CD4-positive, alpha-beta T cell treated with Interferon gamma for 1 hour (primary cell): ENCODE measurements at regions not wholly inside any gene's neighbourhood (a gene's known extent, or its start where the extent isn't known, plus 50 kb on each side); places are given as distances from the start of the nearest gene placed in this dataset.
"Not testable (repeated sequence)": the region's sequence is repeated elsewhere in the genome, so short reads cannot be mapped to it uniquely, and the experiment has no call there.

Experiments
- DNase-seq: peaks from one replicate; pipeline ENCODE4 v3.0.0-alpha.2; 2020

DNA sequence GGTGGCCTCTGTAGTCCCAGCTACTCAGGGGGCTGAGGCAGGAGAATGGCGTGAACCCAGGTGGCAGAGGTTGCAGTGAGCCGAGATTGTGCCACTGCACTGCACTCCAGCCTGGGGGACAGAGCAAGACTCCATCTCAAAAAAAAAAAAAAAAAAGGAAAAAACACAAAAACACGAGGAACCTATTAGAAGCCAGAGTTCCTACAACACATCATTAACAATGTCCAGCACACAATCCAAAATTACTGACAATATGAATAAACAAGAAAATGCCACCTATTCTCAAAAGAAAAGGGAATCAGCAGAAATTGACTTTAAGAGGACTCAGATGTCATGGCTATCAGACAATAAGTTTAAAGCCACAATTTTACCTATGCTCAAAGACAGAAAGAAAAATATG, 57.3 kb upstream of the HS3ST3A1 start:
- not testable (repeated sequence) for DNase-seq

DNA sequence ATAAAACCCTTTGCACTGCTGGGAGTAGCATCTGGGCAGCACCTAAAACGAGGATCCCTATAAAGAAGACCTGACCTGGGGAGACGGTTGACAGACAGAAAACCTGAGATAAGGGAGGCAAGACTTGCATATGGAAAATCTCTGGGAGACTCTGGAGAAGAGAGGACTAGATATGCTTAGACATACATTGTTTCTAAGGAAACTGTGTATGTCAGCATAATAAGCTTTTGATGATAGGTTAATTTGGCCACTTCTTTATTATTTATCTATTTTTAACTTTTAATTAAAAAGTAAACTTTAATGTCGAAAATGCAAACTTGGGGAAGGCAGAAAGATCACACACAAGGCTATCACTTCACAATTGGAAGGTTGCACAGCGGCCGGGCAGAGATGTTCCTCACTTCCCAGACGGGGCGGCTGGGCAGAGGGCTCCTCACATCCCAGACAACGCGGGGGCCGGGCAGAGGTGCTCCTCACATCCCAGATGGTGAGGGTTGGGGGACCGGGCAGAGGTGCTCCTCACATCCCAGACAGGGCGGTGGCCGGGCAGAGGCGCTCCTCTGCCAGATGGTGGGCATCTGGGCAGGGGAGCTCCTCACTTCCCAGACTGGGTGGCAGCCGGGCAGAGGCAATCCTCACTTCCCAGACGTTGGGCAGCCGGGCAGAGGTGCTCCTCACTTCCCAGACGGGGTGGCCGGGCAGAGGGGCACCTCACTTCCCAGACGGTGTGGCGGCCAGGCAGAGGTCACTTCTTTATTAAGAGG, 64.3 kb upstream of the HS3ST3A1 start:
- no peak for DNase-seq

DNA sequence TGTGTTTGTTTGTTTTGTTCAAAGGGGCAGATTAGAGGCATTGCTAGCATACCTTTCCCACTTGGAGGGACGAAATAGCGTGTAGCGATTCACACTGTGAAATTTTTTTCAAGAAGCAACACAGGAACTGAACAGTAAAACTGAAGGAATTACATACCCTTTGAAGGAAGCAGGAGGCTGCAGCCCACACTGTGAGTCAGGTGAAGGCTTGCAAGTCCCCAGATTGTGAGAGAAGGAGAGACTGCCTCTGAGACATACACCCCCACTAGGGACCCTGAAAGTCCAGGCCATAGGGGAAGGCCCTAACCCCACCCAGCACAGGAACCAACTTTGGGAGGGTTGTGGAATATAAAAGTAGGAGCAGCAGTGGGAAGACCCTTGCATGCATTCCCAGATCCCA, 69.6 kb upstream of the HS3ST3A1 start:
- no peak for DNase-seq

DNA sequence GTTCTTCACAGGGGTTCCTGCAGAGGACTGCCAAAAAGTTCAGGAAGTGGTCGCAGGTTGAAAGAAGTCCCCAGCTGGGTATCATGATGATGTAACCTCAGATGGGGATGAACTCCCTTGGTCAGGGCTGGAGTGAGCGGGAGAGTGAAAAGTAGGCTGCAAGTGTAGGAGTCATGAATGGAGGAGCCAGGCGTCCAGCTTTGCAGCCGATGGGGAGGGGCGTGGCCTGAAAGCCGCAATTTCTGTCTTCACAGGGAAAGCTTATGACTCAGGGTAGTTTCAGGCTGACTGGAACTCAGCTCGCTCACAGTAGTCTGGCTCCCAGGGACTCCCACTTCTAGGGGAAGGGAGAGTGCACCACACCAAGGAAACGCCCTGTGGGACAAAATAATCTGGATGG, 70.0 kb upstream of the HS3ST3A1 start:
- no peak for DNase-seq

DNA sequence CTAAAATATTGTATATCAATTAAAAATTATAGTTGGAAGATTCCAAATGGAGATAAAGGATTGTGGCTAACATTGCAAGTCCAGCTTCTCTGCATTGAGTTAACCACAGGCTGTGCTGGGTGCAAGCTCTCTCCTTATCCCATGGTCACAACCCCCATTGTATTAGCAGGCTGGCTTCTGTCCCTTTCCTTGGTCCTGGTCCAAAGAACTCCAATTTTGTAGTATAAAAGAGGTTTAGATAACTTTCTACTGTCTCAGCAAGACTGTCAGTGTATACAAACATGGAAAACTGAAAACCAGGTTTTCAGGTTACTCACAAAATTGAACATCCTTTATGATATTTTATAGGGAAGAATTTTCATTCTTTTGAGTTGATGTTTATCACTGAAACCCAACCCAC, 76.6 kb upstream of the HS3ST3A1 start:
- no peak for DNase-seq

DNA sequence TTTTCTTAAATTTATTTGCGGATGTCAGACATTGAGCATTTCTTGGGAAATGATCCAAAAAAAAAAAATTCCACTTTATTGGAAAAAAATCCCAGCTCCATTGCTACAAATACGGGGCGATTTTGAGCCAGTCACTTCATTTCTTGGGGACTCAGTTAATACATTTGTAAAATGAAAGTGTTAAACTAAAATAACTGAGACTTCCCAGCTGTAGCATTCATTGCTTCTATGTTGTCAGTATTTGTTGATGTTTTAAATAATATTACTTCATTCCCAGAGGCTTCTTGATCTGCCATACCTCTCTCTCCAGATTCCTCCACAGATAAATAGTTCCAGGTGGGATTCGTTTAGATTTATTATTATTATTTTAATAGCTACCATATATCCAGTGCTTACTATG, 77.1 kb upstream of the HS3ST3A1 start:
- no peak for DNase-seq

DNA sequence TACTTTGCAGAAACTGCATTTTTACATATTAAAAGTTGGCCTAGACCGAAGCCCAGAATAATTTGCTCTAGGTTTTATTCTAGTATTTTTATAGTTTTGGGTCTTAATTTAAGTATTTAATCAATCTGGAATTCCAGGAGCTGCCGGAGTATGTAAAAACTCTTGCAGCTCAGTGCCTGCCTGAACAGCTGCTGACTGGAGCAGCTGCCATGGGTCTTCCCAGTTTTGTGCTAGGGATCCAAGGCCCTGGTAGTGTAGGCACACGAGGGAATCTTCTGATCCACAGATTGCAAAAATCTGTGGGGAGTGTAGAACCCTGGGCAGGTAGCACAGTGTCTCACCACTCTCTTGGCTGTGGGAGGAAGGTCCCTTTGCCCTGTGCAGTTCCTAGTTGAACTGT, 87.0 kb upstream of the HS3ST3A1 start:
- DNase-seq = no peak

DNA sequence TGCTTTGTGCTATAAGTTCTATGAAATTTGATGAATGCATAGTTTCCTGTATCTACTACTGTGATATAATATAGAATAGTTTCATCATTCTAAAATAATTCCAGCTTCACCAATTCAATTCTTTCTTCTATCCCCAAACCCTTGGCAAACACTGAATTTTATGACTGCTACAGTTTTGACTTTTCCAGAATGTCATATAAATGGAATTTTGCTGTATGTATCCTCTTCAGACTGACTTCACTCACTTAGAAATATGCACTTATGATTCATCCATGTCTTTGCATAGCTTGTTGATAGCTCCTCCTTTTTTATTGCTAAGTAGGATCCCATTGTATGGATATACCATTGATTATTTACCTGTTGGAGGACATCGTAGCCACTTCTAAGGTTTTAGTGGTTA, 89.1 kb upstream of the HS3ST3A1 start:
- DNase-seq = no peak

DNA sequence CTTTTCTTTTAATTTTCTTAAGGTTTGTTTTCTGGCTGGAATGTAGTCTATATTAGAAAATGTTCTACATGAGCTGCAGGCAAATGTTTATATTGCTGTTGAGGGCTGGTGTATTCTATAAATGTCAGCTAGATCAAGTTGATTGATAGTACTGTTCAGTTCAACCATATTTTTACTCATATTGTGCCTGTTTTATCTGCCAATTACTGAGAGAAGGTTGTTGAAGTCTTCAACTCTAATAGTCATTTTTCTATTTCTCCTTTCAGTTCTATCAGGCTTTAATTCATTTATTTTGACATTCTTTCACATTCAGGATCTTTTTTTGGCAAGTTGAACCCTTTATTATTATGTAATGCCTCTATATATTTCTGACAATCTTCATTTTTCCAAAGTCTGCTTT, 93.2 kb upstream of the HS3ST3A1 start:
- DNase-seq = no peak

DNA sequence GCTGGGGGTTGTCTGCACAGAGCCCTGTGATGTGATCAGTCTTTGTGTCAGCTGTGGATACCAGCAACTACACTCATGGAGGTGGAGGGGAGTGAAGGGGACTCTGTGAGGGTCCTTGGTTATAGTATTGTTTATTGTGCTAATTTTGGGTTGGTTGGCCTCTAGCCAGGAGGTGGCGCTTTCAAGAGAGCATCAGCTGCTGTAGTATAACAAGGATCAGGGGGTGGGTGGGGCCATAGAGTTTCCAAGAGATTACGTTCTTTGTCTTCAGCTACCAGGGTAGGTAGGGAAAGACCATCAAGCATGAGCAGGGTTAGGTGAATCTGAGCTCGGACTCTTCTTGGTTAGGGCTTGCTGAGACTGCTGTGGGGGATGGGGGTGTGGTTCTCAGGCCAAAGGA, 97.1 kb upstream of the HS3ST3A1 start:
- DNase-seq = no peak

DNA sequence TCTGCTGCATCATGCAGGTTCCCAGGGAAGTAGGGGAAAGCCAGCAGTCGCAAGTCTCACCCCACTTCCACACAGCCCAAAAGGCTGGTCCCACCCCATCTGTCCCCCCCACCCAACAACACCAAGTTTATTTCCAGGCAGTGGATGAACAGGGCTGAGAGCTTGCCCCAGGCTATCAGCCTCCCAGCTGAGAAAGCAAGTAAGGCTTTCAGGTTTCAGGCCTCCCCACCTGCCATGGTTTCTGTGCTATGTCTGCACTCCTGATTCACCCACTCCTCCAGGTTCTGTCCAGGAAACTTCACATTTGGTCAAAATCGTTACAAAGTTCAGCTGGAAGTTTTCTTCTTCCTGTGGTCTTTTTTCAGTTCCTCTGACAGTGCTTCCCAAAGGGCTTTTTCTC, 97.5 kb upstream of the HS3ST3A1 start:
- no peak for DNase-seq

DNA sequence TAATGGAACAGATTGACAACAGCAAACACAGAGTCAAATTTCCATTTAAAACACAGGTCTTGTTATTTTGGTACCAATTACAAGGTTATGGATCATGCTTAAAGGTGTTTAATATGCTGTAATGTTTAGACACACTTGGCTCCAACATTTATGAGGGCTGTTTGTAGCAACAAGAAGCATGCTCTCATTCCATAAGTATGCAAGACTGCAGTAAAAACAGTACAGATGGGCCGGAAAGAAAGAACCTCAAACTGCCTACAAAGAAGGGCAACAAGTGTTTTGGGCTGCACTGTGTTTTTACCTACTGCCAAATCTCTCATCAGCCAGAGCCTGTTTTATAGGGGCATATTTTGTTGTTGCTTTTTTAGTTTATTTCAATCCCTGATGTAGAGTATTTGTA, 100.5 kb upstream of the HS3ST3A1 start:
- DNase-seq = no peak

DNA sequence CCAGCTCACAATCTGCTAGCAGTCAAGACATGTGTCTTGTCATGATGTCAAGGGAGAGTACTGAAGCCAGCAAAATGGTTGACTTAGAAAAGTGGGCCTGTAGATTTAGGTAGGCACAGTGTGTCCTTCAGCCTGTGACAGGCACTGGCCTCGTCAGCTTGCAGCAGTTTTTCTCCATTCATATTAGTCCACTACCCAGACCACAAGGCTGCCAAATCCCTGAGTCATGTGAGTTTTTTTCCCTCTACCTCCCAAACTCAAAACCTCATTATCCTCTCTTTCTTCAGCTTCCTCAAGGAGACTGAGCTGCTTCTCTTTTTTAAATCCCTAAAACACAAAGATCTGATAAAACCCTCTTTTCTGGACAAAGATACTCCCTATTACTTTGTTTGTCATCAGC, 102.6 kb upstream of the HS3ST3A1 start:
- DNase-seq = no peak

DNA sequence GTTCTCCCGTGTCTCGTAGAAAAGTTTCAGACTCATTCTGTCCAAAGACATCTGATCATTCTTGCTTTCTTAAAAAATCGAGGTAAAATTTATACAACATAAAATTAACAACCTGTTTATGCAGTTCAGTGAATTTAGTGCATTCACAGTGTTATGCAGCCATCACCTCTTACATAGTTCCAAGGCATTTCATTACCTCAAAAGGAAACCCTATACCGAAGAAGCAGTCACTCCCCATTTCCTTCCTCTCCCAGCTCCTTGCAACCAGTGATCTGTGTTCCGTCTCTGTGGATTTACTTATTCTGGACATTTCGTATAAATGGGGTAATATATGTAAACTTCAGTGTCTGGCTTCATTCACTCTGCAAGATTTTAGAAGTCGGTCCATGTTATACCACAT, 103.5 kb upstream of the HS3ST3A1 start:
- no peak for DNase-seq

DNA sequence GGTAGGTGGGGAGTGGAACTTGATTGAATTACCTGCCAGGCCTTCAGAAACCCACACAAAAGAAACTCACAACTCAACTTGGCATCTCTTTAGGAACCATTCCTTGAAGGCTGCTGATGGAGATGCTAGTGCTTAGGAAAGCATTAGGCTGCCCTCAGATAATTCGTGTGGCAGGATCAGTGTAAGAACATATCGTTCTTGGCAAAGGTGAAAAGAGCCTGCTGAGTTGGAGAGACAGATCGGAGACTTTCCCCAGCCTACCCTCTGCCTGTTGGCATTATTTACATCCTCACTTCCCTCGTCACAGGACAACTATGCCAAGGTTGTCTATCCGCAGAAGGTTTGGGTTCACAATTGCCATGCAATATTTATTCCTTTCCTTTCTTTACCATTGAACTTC, 120.0 kb upstream of the HS3ST3A1 start:
- no peak for DNase-seq

DNA sequence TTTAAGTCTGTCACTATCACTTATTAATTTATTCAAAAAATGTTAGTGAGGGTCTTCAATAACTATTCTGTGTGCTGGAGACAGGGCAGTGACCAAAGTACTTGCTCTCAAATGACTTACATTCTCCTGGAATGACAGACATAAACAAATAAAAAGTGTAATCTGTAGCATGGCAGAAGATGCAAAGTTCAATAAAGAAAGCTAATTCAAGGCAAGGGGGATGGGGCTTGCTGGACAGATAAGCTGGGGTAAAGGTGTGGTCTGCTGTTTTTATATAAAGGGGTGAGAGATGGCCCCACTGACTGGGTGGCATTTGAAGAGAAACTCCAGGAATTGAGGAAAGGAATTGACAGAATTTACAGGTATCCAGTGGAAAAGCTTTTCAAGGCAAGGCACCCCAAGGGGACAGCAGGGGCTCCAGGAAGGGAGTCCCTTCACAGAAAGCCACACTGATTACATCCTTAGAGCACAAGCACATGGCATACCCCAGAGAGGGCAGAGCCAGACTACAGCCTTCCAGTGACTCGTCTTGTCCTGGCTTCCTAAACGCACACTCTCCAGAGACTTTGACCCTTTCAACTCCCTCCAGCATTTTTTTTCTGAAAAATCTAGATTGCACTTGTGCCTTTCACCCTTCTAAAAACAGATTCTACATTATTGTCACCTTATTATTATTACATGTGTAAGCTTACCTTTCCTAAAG, 123.7 kb upstream of the HS3ST3A1 start:
- no peak for DNase-seq

DNA sequence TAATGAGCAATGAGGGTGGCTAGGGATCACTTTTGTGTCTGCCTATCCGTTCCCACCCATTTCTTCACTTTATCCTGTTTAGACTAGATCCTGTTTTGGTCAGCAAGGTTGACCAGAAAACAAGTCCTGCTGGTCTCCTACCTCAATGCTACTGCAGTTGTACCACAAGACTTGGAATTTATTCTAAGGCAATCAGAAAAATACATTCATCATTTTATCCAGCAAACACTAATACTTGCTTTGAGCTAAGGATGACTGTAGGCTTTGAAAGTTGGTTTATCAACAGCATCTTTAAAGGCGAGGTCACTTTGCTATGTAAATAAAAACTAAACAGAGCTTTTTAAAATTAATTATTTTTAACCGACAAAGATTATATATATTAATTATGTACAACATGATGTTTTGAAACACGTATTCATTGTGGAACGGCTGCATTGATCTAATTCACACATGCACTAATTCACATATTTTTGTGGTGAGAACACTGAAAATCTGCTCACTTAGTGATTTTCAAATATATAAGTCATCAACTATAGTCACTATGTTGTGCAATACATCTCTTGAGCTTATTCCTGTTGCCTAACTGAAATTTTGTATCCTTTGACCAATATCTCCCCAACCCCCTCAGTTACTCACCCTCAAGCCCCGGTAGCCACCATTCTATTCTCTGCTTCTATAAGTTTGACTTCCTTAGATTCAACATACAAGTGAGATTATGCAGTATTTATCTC, 125.9 kb upstream of the HS3ST3A1 start:
- no peak for DNase-seq

DNA sequence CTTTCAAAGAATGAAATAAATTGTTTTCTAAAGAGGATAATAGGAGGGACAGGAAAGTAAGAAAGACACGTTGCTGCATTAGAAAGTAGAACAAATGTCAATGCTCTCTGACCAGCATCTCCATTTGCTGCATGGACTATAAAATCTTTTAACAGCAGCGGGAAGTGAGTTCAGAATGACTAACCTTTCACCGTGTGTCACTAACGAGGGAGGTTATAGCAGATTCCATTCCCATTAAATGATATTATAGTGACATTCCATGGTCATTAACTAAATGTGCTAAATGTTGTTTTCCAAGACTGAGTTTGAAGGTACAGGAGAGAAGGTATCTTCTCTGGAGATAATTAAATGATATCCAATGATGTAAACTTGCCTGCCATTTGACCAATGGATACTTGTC, 127.1 kb upstream of the HS3ST3A1 start:
- no peak for DNase-seq

DNA sequence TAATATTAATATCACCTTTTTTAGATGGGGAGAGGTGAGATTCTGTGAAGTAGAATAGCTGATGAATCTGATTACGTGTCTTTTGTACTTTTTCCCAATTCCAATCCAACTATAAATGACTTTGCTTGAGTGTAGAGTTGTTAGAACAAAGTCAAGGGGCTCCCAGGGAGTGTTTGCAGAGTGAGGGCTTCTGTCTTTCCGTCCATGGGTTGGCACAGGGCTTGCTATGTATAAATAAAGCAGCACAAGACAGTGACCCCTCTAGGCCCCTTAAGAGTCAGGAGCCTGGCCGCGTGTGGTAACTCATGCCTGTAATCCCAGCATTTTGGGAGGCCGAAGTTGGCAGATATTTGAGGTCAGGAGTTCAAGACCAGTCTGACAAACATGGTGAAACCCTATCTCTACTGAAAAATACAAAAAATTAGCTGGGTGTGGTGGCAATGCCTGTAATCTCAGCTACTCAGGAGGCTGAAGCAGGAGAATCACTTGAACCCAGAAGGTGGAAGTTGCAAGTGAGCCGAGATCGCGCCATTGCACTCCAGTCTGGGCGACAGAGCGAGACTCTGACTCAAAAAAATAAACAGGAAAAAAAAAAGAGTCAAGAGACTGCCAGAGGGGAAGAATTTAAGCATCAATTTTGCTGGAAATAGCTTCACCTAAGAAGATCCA, 127.9 kb upstream of the HS3ST3A1 start:
- no peak for DNase-seq

DNA sequence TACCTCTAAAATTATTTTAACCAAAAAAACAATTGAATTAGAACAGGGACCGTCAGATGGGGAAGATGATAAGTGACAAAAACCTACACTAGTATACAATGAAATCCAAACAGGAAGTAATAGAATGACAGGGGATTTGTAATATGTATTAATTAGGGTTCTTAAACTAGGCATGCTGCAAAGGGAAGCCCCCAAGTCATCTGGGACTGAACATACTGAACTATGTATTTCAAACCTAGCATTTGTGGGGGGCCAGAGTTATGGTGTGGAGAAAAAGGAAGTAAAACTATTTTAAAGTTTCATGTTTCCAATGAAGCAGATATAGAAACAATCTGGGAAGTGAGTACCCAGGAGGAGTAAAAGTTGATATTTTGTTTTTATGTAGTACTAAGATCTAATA, 133.2 kb upstream of the HS3ST3A1 start:
- DNase-seq = no peak

DNA sequence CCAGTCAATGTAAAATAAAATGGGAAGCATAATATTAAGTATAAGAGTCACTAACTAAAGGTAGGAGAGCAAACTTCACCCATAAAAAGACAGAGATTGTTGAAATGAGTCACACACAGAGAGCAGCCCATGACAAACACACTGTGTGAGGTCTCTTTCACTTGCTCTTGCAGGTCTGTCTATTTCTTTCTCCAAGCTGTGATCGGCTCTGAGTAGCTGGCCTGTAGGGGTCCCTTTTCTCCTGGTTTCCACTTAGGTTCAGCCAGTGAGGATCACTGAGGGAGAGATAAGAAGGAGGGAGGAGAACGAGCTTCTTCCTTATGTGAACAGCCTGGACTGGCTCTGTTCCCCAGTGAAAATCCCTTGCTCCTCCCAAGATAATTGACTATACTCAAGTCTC, 133.7 kb upstream of the HS3ST3A1 start:
- no peak for DNase-seq

DNA sequence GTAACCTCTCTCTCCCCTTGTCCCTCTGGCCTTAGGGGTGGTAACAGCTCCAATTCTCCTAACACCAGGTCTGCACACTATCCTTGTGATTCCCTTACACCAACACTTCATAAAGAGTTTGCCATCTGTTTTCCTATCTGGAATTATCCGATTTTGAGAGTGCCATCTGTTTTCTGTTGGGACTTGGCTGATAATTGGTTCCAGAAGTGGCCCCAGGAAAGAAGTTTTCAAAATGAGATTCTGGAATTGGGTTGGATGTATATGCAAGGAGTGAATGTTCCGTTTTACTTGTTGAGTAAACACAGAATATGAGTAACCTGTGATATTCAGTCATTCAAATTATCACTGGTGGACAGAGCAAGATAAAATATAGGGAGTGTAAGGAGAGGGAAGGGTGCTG, 134.1 kb upstream of the HS3ST3A1 start:
- DNase-seq = no peak

DNA sequence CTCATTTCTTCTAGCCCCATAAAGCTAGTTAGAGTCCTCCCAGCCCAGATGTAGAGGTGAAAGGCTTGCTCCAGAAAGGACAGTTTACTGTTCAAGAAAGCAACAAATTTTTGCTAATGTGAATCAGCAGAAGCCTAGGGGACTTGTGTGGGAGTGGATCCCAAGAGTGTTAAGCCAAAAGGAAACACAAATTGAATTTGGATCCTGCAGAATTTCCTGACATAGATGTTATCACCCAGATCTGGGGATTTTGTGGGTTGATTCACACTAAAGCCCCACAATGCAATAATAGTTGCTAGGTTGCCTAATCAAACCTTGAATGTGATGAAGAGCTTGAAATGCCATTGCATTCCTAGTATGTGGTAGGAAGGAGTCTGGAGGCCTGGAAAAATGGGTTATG, 135.2 kb upstream of the HS3ST3A1 start:
- DNase-seq = no peak

DNA sequence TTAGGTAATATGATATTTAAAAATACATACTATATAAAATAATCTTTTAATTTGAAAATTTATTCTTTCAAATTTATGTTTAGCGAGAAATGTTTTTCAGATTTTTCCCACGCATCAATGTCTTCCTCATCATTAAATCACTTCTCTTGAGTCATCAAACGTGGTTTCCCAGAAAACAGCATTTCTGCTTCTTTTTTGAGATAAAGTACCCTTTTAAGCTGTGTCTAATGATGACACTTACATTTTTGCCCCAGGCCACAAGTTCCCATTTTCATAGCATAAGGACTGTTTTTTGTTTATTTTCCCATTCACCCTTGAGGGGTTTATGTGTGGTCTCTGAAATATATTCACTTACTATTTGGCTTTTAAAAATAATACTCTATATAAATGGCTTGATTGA, 139.0 kb upstream of the HS3ST3A1 start:
- no peak for DNase-seq
